CMK (cell line): ENCODE measurements at regions not wholly inside any gene's neighbourhood (a gene's known extent, or its start where the extent isn't known, plus 50 kb on each side); places are given as distances from the start of the nearest gene placed in this dataset.

ENCODE experiments used
- DNase-seq: peaks from one replicate; pipeline ENCODE4 v3.0.0-alpha.2; 2010; ENCODE audit warnings: low read depth

GRCh38 chr21:38556390-38556789, 58.1 kb upstream of the ERG start:
- no peak for DNase-seq

GRCh38 chr21:38561205-38561604, 62.9 kb upstream of the ERG start:
- DNase-seq: no peak

DNA sequence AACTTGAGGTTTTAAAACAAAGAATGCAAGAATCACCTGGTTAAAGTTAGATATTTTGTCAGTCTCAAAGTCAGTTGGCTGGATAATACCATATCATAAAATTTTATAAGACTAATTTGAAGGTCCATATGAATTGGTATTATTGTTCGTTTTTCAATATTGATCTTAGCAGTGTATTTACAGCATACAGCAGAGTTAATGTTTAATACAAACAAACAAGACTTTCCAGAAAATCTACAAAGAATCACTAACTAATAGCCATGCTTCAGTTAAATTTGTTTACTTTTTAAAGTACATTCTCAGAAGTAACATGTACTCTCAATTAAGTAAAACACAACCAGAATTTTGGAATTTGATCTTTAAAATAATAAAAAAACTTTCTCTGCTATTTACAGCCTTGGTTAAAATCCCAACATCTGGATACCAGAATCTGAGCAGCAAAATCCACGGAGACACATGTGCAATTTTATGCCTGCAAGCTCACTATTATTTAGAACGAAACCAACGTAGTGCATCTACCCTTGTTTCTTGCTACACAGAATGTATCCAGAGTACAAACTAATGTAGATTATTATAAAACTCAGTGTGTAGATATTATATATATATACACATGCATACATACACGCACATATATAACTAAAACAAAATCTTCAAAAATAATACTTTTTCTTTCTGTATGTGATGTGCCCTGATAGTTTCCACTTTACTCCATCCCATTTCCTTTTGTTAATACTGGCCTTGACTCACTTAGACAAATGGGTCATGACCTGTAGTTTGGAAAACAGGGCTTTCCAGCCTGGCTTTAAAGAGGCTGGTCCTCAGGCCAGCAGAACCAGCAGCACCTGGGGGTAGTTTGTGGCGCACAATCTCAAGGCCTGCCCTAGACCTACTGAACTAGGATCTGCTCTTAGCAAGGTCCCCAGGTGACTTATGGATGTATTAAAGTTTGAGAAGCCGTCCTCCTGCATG, 63.6 kb upstream of the ERG start:
- DNase-seq: no peak

DNA sequence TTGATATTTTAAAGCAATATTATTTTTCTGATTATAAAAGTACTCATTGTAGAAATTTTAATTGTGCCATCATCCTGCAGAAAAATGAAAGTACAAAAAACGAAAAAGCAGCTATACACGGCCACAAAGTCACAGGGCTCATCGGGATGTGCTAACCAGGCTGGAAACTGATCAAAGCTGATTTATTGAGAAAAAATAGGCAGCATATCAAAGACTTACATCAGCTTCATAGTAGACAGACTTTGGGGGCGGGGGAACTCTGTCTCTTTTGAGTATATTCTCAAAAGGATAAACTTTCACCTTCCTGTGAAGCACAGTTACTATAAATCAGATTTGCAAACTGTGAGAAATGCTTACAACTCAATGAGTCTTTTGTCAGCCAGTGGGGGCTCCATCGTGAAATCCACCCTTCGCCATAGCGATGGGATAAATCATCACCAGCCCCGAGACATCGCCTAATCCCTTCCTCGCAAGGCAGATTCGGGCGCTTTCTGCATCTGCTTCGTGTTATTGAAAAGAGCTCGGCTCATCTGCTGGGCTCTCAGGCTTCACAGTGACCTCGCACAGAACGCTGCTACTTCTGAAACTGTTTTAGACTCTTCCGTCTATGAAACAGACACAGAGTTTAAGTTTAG, 69.2 kb upstream of the ERG start:
- no peak for DNase-seq

- no peak for DNase-seq
These were observed 69.7 kb upstream of the ERG start for GRCh38 chr21:38567970-38568360.

GRCh38 chr21:38569733-38570132, 71.5 kb upstream of the ERG start:
- no peak for DNase-seq

- DNase-seq: no peak
These were observed 72.3 kb upstream of the ERG start for GRCh38 chr21:38570596-38570995.

- DNase-seq: no peak
These were observed 76.8 kb upstream of the ERG start for GRCh38 chr21:38574895-38575575.

DNA sequence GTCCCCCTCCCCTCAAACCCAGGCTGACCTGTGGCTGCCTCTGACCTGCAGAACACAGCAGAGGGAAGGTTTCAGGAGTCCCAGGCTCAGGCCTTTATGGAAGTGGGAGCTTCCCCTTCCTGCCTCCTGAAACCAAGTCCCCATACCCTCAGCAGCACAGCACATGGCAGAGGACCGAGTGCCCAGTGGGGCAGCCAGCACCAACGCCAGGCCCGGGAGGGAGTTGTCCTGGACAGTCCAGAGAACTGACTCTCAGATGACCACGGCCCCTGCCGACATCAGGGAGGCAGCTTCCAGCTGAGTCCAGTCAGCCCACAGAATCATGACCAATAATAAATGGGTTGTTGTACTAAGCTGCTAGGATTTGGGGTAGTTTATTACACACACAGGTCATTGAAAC, 79.6 kb upstream of the ERG start:
- no peak for DNase-seq

DNA sequence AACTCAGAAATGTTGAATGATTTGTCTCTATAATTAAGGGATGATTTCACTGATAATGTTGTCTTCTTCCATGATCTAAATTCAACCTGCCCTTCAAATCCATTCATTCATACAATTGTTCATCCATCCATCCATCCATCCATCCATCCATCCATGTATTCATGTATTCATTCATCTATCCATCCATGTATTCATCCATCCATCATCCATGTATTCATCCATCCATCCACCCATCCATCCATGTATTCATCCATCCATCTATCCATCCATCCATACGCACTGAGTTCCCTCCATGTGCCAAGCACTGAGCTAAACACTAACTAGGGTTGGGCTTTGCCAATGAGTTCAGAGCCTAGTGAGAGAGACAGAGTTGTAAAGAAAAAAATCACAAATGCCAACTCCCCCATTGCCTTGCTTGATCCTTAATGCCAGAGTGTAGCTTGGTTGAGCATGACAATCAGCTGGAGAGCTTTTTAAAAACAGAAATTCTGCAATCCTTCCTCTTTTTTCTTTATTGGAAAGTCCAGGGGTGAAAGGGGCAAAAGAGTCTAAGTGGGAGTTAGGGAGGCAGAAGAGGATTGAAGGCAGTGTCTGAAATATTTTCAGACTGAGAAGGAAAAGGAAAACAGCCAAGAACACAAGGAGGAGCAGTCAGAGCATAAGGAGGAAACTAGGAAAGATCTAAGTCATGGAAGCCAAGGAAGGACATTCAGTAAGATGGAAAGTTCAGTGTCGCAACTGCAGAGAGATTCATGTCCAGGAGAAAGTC, 92.4 kb upstream of the ERG start:
- no peak for DNase-seq

DNA sequence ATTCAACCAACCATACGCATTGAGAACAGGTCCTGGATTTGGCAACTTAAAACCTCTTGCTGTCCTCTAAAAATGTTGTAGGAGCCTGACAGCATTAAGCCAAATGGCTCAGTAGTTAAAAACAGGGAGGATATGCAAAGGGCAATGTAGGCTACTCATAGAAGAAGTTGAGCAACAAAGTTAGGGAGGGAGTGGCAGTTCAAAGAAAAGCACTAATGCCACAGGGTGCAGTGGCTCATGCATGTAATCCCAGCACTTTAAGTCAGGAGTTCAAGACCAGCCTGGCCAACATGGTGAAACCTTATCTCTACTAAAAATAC, 92.9 kb upstream of the ERG start:
- no peak for DNase-seq

DNA sequence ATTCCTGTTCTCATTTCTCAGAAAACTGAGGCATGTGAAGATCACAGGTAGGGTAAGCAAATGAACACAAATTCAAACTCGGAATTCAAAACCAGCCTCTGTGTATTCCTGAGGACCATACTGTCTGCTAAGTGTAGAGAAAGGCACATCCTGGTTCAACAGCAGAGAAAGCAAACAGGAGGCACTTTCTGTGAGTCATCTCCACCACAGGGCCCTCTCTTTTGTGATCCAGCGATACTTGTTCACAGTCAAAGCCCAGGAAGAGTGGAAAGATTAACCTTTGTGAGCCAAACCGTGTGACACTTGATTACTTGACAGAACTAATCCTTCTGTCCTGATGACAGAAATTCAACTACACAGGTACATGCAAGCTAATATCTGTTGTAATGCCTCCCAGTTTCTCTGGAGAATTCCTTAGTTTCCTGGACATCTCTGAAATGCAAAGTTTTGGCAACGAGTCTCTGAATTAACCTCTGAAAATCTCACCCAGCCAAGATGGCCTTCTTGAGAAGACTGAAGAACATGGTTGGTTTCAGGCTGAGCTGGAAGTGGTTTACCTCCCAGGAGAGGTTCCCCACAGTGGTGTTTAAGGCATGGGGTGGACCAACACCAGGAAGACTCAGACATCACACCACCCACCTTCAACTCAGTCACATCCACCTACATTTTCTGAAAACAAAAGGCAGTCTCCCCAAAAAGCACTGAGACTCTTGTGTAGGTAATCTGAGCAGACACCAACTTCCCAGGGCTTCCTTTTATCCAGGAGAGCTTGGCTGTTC, 98.2 kb upstream of the ERG start:
- no peak for DNase-seq

- DNase-seq: no peak
These were observed 99.1 kb upstream of the ERG start for GRCh38 chr21:38597421-38597820.

GRCh38 chr21:38598413-38598812, 100.1 kb upstream of the ERG start:
- DNase-seq: no peak

DNA sequence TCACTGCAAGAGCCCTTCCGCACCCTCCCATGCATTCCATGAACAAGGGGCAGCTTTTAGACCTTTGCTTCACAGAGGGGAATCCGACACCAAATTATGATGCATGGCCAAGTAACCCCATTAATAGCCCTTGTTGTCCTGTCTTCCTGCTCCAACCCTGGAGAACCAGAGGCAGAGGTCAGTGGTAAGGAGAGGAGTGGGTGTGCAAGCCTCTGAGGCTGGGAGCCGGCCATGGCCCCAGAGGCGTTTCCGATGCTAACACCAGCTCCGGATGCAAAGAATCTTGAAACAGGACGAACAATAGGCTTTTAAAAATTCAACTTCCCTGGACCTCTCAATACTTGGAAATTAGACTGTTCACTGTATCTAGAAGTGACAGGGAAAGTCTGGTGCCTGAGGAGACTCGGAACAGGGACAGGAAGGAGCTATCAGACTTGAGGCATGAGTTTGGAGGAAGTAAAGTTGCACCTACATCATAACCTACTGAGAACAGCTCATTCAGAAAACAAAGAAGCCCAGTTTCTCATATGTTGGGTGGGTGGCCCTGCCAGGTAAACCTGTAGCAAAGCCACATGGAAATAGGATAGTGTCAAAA, 101.2 kb upstream of the ERG start:
- no peak for DNase-seq

DNA sequence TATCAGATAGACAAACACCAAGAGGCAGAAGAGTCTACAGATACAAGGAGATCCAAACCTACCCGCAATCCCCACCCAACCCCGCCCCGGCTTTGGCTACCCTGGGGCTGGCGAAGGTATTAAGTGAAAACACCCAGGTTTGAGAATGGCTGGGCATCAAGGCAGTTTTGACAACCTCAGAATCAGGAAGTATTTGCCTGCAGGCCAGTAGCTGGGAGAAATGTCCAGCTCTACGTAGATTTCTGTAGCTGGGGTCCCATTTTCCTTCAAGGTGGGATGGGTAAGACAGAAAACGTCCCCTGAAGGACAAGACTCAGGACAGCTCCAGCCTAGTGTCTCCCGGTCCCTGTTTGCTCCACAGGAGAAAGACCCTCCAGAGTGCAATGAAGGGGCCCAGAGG, 101.8 kb upstream of the ERG start:
- DNase-seq: no peak

DNA sequence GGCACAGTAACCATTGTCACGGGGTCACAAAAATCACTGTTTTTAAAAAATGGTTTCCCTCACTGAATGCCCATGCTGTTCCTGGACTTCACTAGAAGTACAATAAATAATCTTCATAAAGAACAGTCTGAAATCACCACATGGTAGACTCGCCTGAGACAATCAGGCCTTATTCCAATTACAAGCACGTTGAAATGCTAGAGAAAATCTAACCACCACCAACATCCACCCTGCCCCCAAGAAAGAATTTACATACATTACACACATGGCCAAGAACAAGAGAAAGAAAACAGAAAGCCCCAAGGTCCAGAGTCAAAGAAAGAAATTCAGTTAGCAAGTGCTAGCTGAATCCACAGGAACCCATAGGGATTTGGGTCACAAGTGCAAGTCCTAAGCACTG, 107.0 kb upstream of the ERG start:
- DNase-seq: no peak

GRCh38 chr21:38609580-38609979, 111.3 kb upstream of the ERG start:
- no peak for DNase-seq

- DNase-seq: no peak
These were observed 112.5 kb upstream of the ERG start for GRCh38 chr21:38610623-38611251.

DNA sequence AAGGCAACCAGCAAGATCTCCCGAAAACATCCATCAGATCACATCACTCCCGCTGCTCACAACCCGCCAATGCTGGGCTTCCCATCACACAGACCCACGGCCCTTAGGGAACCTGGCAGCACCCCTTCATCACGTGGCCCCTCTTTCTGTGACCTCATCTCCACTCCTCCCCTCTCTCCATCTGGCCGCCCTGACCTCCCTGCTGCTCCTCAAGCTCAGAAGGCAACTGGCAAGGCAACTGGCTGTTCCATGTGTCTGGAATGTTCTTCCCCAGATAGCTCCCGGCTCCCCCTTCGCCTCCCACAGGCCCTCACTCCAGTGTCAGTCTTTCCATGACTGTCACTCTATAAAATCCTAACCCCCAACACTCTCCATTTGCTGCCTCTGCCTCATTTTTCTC, 113.0 kb upstream of the ERG start:
- DNase-seq: no peak

DNA sequence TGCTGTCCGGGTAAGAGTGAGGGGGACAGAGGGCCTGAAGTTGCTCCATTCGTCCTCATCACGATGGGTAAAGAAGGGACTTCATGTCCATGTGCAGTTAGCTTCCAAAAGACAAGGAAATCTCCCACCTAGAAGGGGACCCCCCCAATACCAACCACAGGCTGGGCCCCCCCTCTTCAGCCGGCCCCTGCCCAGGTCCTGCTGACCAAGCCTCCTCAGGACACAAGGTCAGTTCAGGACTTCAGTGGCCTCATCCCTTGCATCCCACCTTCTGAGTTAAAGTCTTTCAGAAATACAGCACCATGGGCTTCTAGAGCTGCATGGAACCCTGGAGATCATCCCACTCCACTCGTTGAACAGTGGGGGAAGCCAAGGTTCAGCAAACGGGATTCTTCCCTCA, 115.4 kb upstream of the ERG start:
- no peak for DNase-seq
